ENCODE measurements at regions not wholly inside any gene's neighbourhood (a gene's known extent, or its start where the extent isn't known, plus 50 kb on each side); places are given as distances from the start of the nearest gene placed in this dataset.

- no peak for DNase-seq
Measured at GRCh38 chr4:123455360-123455759, 58.8 kb downstream of the SPRY1 start.

GRCh38 chr4:123462007-123462406 lies 65.4 kb downstream of the SPRY1 start:
- no peak for DNase-seq

GRCh38 chr4:123463869-123464268 lies 67.3 kb downstream of the SPRY1 start:
- DNase-seq, result no peak

GRCh38 chr4:123465416-123465815 lies 68.8 kb downstream of the SPRY1 start:
- DNase-seq, result no peak

GRCh38 chr4:123466080-123466785 lies 69.6 kb downstream of the SPRY1 start:
- DNase-seq, result no peak

- no peak for DNase-seq
Measured at GRCh38 chr4:123468479-123469031, 72.0 kb downstream of the SPRY1 start.

GRCh38 chr4:123469245-123469644 lies 72.7 kb downstream of the SPRY1 start:
- no peak for DNase-seq

- no peak for DNase-seq
Measured at GRCh38 chr4:123469696-123470095, 73.1 kb downstream of the SPRY1 start.

GRCh38 chr4:123470640-123471039 lies 74.0 kb downstream of the SPRY1 start:
- no peak for DNase-seq

GRCh38 chr4:123471655-123472369 lies 75.2 kb downstream of the SPRY1 start:
- DNase-seq, result no peak

- DNase-seq, result no peak
Measured at GRCh38 chr4:123474817-123475216, 78.2 kb downstream of the SPRY1 start.

- no peak for DNase-seq
Measured at GRCh38 chr4:123476089-123476488, 79.5 kb downstream of the SPRY1 start.

- no peak for DNase-seq
Measured at GRCh38 chr4:123477711-123478209, 81.2 kb downstream of the SPRY1 start.

- no peak for DNase-seq
Measured at GRCh38 chr4:123478859-123479345, 82.3 kb downstream of the SPRY1 start.

GRCh38 chr4:123479944-123480343 lies 83.3 kb downstream of the SPRY1 start:
- no peak for DNase-seq

GRCh38 chr4:123480706-123481418 lies 84.3 kb downstream of the SPRY1 start:
- DNase-seq, result peak; percentile 61

GRCh38 chr4:123481717-123482116 lies 85.1 kb downstream of the SPRY1 start:
- DNase-seq, result no peak

- no peak for DNase-seq
Measured at GRCh38 chr4:123484291-123484926, 87.8 kb downstream of the SPRY1 start.

- no peak for DNase-seq
Measured at GRCh38 chr4:123485601-123486000, 89.0 kb downstream of the SPRY1 start.

GRCh38 chr4:123488916-123489315 lies 92.3 kb downstream of the SPRY1 start:
- DNase-seq, result no peak

- no peak for DNase-seq
Measured at GRCh38 chr4:123495530-123495929, 98.9 kb downstream of the SPRY1 start.

GRCh38 chr4:123496421-123496820 lies 99.8 kb downstream of the SPRY1 start:
- no peak for DNase-seq

- no peak for DNase-seq
Measured at GRCh38 chr4:123497340-123497739, 100.7 kb downstream of the SPRY1 start.

All from NCI-H226 (cell line).